Left cardiac atrium (tissue), 4 donors: ENCODE measurements at regions not wholly inside any gene's neighbourhood (a gene's known extent, or its start where the extent isn't known, plus 50 kb on each side); places are given as distances from the start of the nearest gene placed in this dataset.
"Not testable (repeated sequence)": the region's sequence is repeated elsewhere in the genome, so short reads cannot be mapped to it uniquely, and the experiment has no call there.

Experiments
- ATAC-seq, 2 donors: fragments of 200-7000 bp; cut with Tn5 transposase; one replicate each; pipeline ENCODE4 v1.9.1; 2020; ENCODE audit warnings: mild to moderate bottlenecking in 2 of 2, moderate library complexity in 2 of 2
- DNase-seq: peaks from one replicate; pipeline ENCODE4 v3.0.0-alpha.2; 2020
- intact Hi-C, 2 donors: fragments of 100-400 bp; cut with DNase I; formaldehyde crosslinking; loops; one replicate each; pipeline versions ENCODE4 v1.14.1 to v1.15.1; 2022 to 2023
- donor health status: DM: no; HTN: yes; CAD: no.
- donor health status: DM: no; HTN: yes; CAD: no; lungs with severe emphysema.
- donor health status: DM: yes; HTN: yes; CAD: no.
- donor health status: Dilated cardiomyopathy.

DNA sequence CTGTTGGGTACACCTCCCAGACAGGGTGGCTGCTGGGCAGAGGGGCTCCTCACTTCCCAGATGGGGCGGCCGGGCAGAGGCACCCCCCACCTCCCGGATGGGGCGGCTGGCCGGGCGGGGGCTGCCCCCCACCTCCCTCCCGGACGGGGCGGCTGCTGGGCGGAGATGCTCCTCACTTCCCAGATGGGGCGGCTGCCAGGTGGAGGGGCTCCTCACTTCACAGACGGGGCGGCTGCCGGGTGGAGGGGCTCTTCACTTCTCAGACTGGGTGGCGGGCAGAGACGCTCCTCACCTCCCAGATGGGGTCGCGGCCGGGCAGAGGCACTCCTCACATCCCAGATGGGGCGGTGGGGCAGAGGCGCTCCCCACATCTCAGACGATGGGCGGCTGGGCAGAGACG lies 999.3 kb upstream of the CITED2 start:
- DNase-seq, intact Hi-C loops, ATAC-seq: not testable (repeated sequence)

DNA sequence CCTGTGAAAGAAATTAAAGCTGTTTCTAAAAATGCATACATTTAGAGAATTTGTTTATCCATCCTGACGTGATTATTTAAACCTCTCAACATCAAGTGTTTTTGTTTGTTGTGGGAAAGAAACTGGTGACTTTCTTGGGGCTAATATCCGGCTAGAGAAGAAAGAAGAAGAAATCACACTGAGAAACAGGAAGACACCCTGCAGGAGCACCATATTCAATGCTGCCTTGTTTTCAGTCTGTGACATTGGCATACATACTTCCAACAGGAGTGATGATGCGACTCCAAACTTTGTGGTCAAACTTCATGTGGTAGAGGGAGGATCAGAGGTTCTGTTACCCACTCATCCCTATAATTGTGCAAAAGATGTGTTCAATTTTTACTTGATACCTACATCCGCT lies 997.6 kb upstream of the CITED2 start:
- intact Hi-C loops = no loop called here
- DNase-seq (no peak), ATAC-seq (no peak)

DNA sequence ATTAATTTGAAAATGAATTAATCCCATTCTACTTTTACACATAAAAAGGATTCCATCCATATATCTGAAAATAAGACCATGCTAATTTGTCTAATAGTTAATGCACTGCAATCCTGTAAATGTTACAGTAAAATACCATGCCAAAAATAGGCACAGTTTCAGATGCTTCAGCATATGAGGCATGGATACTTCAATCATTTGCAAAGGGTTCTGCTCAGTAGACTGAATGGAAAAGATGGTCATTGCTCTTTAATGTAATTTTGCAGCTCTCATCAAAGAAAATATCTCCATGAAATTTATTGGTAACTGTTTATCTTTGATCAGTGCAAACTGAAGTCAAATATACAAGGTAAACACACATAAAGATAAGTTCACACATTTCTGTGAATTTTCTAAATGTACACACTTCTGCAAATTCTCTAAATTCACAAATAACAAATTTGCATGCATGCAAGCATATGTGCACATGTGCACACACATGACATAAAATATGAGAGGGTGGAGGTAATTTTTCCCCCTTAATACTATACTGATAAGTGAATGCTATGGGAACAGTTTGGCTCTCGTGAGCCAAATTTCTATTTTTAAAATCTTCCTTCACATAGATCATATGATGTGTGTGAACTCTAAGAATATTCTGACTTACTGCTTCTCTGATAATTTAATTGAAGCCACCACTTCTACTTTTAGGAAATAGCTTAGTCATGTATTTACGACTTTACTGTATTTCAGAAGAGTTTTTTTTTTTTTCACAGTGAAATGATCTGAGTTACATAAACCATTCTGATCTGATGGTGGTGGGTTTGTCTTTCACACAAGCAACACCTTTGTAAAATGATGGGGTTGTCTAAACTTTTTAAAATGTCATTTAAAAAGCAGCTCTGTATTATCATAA lies 996.8 kb upstream of the CITED2 start:
- DNase-seq (no peak), ATAC-seq (no peak)
- intact Hi-C loops = no loop called here

DNA sequence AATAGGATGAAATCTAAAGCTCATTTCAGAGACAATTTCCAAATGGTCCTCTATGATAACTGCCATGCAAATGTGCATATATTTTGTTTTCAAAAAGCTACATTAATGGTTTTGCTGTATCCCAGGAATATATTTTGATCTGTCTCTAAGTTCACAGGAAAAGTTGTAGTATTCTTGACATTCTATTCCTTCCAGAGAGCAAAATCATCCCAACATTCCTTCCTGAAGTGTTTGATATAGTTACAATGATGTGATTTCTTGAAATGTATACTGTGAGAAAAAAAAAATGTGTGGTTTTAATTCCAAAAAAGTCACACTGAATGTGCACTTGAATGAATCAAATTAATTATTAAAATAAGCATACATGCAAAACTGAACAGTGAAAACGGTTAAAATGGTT lies 996.0 kb upstream of the CITED2 start:
- intact Hi-C loops = no loop called here
- ATAC-seq = no peak
- no peak for DNase-seq

DNA sequence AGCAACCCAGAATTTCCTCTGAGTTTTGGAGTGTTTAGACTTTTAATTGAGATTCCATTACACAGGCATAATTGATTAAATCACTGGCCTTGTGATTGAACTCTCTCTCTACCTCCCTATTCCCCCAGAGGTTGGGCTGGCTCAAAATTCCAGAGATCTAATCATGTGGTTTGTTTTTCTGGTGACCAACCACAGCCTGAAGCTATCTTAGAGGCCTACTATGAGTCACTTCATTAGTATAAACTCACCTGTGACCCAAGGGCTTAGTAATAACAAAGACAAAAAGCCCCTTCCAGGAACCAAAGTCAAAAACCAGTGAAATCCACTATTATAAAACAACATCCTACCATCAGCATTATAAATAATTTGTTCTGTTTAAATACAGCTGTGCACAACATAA lies 992.5 kb upstream of the CITED2 start:
- ATAC-seq (no peak), DNase-seq (no peak)
- intact Hi-C loops = no loop called here

DNA sequence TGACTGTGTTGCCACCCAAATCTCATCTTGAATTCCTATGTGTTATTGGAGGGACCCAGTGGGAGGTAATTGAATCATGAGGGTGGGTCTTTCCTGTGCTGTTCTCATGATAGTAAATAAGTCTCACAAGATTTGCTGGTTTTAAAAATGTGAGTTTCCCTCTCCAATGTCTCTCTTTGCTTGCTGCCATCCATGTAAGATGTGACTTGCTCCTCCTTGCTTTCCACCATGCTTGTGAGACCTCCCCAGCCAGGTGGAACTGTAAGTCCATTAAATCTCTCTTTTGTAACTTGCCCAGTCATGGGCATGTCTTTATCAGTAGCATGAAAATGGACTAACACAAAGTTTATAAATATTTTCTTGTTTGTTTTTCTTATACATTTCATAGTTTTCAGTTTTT lies 990.5 kb upstream of the CITED2 start:
- DNase-seq = no peak
- no peak for ATAC-seq
- intact Hi-C loops = no loop called here

DNA sequence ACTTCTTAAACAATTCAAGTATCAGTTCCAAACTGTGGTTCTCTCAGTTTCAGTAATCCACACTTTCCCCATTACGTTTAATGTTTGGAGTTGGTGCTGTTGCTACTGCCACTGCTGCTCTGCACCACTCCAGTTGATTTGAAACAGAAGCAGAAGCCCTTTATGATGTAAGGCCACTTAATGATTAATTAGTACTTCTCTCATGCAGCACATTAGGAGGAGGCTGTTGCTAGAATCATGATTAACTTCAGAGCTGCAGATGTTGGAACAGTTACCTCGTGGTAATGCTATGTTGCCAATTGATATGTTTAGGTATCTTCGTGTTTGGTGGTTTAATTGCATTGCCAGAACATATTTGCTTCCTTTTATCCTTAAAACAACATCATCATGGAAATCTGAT lies 986.2 kb upstream of the CITED2 start:
- DNase-seq = no peak
- ATAC-seq = no peak
- intact Hi-C loops = no loop called here

DNA sequence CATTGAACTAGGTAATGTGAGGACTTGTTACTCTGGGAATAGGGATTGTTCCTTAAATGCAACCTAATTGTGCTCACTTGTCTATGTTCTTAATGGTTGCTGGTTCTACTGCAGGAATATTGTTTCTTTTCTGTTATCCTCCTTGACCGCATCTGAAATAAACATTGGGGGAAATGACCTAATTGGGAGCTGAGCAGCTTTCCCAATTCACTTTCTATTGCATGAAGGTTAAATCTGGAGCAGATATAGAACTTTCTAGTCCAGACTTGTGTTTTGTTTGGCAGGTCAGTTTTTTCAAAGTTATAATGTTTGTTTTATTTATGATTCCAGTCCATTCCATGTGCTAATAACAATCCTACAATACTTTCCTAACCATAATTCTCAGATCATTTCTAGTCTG lies 981.0 kb upstream of the CITED2 start:
- ATAC-seq = no peak
- intact Hi-C loops = no loop called here
- no peak for DNase-seq

DNA sequence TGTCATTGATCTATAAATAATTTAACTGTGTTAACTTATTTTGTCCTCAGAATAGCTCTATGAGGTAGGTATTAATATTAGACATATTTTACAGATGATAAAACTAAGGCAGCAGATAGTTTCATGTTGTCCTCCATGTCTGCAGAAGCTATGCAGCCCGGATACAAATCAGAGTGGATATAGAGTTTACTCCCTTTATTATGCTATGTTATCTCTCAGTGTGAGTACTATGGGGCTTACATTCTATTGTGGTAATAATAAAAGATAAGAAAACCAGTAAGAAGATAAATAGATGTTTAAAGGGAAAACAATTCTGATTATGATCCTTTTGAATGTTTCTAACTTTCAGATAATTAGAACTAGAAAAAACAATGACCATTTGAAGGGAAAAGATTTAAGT lies 979.8 kb upstream of the CITED2 start:
- intact Hi-C loops = no loop called here
- DNase-seq = no peak
- ATAC-seq = no peak

DNA sequence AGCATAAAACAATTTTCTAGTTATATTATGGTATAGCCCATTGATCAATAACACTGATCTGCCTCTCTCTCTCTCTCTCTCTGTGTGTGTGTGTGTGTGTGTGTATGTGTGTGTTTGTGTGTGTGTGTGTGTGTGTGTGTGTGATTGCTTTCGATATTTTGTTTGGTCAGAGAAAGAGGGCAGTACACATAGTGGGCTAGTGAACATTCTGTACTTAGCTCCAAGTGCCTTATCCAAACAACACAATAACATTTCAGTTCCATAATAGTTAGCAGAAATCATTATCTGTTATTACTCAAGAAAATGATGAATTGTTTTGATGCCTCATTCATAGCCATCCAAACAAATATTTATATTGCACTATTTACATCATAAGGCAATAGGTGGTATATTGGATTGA lies 979.1 kb upstream of the CITED2 start:
- DNase-seq = no peak
- intact Hi-C loops = no loop called here
- ATAC-seq = no peak

DNA sequence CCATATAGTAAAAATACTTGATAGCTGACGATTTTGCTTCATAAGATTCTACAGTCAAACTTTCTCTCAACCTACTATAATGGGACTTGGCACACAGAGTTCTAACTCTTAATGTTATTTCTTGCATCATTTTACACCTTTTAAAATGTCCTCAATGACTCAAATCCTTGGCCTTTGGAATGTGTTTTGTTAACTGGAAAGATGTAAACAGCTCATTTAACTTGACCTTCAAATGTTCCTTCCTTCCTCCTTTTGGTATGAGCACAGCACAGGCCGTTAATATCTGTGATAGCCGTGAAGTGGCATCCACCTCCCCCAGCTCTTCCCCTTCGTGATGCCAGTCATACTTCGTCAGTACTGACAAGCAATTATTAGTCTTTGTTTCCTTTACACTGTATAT lies 972.0 kb upstream of the CITED2 start:
- intact Hi-C loops = no loop called here
- no peak for DNase-seq
- ATAC-seq = peak; percentile 65 to 86

DNA sequence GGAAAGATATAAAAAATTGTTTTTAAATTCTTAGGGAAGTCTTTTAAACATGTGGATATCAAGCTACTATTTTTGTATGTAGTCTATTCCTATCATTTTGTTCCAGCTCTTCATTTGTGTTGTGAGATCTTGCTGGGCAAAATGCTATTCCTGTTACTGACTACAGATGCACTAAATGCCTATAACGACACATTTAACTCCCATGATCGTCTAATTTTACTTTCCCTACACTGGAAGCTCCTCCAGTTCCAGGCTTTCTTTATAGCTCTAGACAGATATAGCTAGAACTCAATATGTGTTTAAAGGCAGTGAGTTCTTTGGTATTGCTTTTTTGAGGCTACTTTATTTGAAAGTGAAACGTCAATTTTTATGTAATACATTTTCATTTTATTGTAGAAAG lies 971.5 kb upstream of the CITED2 start:
- ATAC-seq = no peak
- no peak for DNase-seq
- intact Hi-C loops = no loop called here

DNA sequence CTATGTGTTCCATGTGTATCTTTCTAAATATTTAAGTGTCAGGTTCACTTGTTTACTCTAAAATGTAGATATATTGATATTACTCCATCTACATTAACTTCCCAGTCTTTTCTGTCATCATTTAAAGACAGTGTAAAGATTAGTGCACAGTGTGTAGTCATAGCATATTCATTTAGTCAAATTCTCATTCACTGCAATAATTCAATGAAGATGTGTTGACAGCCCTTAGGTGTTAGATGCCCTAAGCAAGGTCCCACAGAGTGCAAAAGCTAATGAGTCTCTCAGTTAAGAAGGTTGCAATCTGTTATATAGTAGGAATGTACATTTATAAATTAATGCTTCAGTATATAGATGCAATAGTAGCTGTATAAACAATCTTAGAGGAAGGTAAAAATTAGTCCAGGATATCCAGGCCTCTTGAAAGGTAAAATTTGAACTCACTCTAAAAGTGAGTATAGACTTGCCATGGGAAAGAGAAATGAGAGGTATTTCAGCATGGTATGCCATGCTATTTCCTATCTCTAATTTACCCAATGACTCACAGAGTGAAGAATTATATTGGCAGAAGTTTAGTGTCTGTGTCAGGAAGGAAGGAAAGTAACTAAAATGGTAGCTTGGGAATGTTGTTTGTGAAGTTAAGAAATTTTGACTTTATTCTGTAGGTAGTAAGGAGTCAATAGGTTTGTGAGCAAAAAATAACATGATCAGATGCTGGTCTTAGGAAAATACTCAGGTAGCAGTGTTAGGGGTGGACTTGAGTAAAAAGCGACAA lies 969.9 kb upstream of the CITED2 start:
- intact Hi-C loops = no loop called here
- peak; percentile 84 to 88 for ATAC-seq
- DNase-seq = no peak

DNA sequence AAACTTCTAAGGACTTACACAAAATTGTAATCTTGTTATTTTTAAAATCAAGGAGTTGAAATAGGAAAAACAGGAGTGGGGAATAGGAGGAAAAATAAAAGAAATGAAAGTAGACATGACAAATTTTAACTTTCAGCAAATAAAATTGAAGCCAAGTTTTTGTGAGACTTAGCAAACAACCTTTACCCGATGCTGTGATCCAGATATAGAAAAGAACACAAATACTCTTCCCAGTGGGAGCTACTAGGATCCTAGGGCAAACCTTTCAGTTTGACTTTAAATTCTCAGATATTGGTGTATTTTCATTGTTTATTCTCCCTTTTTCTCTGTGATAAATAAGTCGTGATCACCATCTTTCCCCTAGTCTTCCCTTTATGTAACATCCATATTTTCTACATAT lies 968.7 kb upstream of the CITED2 start:
- no peak for ATAC-seq

DNA sequence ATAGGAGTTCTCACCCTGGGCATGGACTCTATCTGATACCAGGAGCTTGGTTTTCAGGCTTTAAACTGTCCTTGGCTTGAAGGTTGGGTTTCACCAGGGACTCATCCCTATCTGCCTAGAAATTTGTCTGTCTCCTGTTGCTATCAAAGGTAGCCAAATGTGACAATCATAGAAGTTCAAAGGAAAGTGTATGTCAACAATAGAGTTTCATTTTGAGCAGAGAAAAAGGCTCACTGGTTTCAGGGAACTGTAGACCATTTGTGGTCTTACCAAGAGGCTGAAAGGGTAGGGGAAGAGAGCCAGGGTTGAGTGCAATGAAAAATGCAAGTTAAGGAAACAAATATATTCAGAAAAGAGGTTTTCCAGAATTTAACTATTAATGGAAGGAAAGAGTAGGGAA lies 966.8 kb upstream of the CITED2 start:
- ATAC-seq (no peak), DNase-seq (no peak)
- intact Hi-C loops = no loop called here

More for the DNA sequence above, 968.7 kb upstream of the CITED2 start:
- intact Hi-C loops = no loop called here
- no peak for DNase-seq

DNA sequence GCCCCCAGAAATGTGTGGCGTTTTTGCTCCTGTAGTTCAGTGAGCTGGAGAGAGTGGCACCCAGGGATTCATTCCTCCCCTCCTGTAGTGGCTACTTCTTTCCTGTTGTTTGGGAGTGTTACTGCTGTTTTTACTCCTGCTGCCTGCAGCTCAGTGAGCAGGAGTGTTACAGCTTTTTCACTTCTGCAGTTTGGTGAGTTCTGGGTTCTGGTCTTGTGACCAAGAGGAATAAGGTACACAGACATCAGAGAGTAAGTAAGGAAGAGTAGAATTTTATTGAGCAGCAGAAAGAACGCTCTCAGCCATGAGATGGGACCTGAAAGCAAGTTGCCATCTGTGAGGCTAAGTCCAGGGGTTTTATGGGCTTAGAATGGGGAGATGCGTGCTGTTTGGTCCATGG lies 966.3 kb upstream of the CITED2 start:
- ATAC-seq (no peak), DNase-seq (no peak)
- intact Hi-C loops = no loop called here

DNA sequence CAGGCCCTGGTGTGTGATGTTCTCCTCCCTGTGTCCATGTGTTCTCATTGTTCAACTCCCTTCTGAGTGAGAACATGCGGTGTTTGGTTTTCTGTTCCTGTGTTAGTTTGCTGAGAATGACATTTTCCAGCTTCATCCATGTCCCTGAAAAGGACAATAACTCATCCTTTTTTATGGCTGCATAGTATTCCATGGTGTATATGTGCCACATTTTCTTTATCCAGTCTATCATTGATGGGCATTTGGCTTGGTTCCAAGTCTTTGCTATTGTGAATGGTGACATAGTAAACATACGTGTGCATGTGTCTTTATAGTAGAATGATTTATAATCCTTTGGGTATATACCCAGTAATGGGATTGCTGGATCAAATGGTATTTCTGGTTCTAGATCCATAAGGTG lies 964.6 kb upstream of the CITED2 start:
- ATAC-seq, intact Hi-C loops: not testable (repeated sequence)

DNA sequence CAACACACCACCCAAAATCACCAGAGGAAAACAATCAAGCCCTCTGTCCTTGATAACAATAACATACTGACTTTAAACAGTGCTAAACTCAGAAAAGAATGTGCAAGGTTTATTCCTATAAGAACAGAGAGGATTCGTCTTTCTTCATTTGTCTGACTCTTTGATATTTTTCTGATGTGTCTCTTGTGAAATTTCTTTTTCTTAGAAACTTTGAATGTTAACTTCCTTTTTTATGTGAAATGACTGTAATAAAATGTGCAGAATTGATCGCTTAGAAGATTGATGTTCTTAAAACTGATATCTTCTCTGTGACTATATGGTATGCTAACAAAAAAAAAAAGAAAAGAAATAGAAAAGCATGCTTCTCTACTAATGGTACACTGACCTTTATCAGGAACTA lies 947.4 kb upstream of the CITED2 start:
- DNase-seq (no peak), ATAC-seq (no peak)
- intact Hi-C loops = no loop called here

More for the DNA sequence above, 964.6 kb upstream of the CITED2 start:
- not testable (repeated sequence) for DNase-seq

DNA sequence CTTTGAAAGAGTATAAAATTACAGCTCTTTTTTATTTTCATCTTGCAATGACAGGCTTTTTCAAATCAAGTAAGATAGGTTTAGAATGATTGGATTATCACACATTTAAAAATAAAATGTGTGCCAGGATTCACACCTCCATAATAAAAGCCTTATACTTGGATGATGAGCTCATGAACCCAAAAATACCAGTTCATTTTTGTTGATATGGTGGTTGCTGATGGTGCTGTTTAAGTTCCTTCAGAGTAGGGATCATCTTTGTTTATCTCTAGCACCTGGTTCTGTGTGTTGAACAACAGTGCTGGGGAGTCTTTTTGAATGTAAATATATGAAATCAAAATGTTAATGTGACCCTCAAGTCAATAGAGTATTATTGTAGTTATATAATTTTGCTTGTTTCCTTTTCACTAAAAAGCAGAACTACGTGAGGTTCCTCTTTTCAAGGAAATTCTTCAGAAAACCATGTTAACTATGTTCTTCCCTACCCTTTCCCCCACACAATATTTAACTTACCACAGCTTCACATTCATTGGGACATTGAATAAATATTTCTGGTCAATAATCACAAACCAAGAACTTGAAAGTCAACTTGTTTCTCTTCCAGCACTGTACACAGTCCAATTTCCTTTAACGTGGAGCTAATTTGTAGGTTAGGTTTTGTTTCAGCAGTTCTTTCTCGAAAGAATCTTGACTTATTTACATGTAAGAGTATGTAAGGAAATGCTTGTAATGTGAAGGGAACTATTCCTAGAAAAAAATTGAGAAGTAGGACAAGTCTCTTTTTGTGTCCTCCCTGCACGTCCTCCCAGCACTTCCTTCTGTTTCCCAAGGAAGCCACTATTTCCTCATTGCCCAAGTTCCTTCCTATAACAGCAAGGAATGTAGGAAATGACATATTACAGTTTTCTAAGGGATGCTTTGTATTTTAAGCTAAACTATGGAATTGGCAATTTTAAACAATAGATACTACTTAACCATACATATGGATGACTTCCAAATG lies 945.9 kb upstream of the CITED2 start:
- intact Hi-C loops = no loop called here
- ATAC-seq = peak; percentile 64 to 66
- DNase-seq = no peak
